ENCODE measurements at regions not wholly inside any gene's neighbourhood (a gene's known extent, or its start where the extent isn't known, plus 50 kb on each side); places are given as distances from the start of the nearest gene placed in this dataset.

- intact Hi-C loops (cut with micrococcal nuclease) = no loop called here
- Histone ChIP-seq H3K9me2 (ENCODE audit: insufficient read depth) (no peaks in the 10 kb centered on the region), H3K9ac (ENCODE audit: low read length) (no peak overlapping the region), H3K4me2 (ENCODE audit: low read length) (no peak overlapping the region), H4K20me1 (ENCODE audit: insufficient read depth) (no peaks in the 10 kb centered on the region), H3K27ac (ENCODE audit: low read depth, low read length) (no peak overlapping the region), H3K36me3 (ENCODE audit: control insufficient read depth in 1 of 2, insufficient read depth in 2 of 2, low read length in 2 of 2) (no peaks in the 10 kb centered on the region), H3K9me3 (ENCODE audit: control insufficient read depth in 1 of 2, insufficient read depth in 1 of 2, low read depth in 1 of 2, low read length in 2 of 2) (no peaks in the 10 kb centered on the region), H2AFZ (ENCODE audit: low read depth, low read length, poor library complexity, severe bottlenecking) (no peak overlapping the region), H3K4me1 (ENCODE audit: control insufficient read depth in 1 of 2, insufficient read depth in 2 of 2, low read length in 2 of 2) (no peaks in the 10 kb centered on the region), H3K79me2 (ENCODE audit: insufficient read depth, low read length) (no peaks in the 10 kb centered on the region), H3K27me3 (ENCODE audit: insufficient read depth, low read length) (no peaks in the 10 kb centered on the region), H3K4me3 (replicated peaks in 1 of 2; ENCODE audit: low read depth in 1 of 2, low read length in 2 of 2) (no peak overlapping the region)
- no peak for TF ChIP-seq POLR2A (IDR thresholded peaks at IDR 0.05; ENCODE audit: borderline replicate concordance, extremely low read depth, insufficient read depth, insufficient read length)
- TF ChIP-seq CEBPB (IDR thresholded peaks at IDR 0.05; ENCODE audit: low read depth) = no peak
- no peak for TF ChIP-seq ZBTB33 (IDR thresholded peaks at IDR 0.05; ENCODE audit: extremely low read depth, insufficient replicate concordance, low read length)
- no peak for TF ChIP-seq CBX3 (IDR thresholded peaks at IDR 0.05; ENCODE audit: low read depth)
- no peak for TF ChIP-seq POLR2AphosphoS5 (IDR thresholded peaks at IDR 0.05; ENCODE audit: low read depth, low read length)
- TF ChIP-seq REST (IDR thresholded peaks at IDR 0.05; ENCODE audit: low read depth) = no peak
- no peak for TF ChIP-seq MAX (IDR thresholded peaks at IDR 0.05)
- TF ChIP-seq ATF3 (IDR thresholded peaks at IDR 0.05) = no peak
- ChIA-PET CTCF (no interaction called here), POLR2A (no interaction called here), RAD21 (ENCODE audit: low non-redundant PET in 1 of 2, low total read pairs in 2 of 2, uncharacterized antibody in 2 of 2, unreplicated experiment in 2 of 2) (no interaction called here)
- no TSS peak for BruUV-seq (replicated peaks)
- DNase-seq (ENCODE audit: low read depth, low spot score) = no peak
- ATAC-seq = no peak
Observed at GRCh38 chr12:60094436-60094835, 498.6 kb downstream of the SLC16A7 start.
